HEK293T (cell line): ENCODE measurements at regions not wholly inside any gene's neighbourhood (a gene's known extent, or its start where the extent isn't known, plus 50 kb on each side); places are given as distances from the start of the nearest gene placed in this dataset.

Experiments used
- CTCF ChIA-PET: fragments of 350-600 bp; formaldehyde crosslinking; extraction: SDS; loops from one replicate; lab custom pipeline; 2021; ENCODE audit warnings: antibody characterized with exemption, inconsistent platforms; lab: Yijun Ruan, JAX
- POLR2A ChIA-PET: fragments of 350-600 bp; formaldehyde crosslinking; extraction: SDS; loops from one replicate; lab custom pipeline; 2020; ENCODE audit warnings: antibody characterized with exemption, inconsistent platforms; lab: Yijun Ruan, JAX
- DNase-seq: peaks from one replicate; pipeline ENCODE4 v3.0.0; 2012; ENCODE audit warnings: mixed read lengths; ENCODE audit errors: extremely low spot score
- ARNT ChIP-seq: fragments of 450-650 bp; IDR thresholded peaks from 2 replicates; pipeline ENCODE4 v1.6.1; 2017; ENCODE audit warnings: mild to moderate bottlenecking
- BHLHE40 ChIP-seq: fragments of 450-650 bp; IDR thresholded peaks from 2 replicates; pipeline ENCODE4 v1.6.1; 2016; ENCODE audit warnings: mild to moderate bottlenecking, moderate library complexity, borderline replicate concordance
- CTBP1 ChIP-seq: fragments of 450-650 bp; IDR thresholded peaks from 2 replicates; pipeline ENCODE4 v1.6.1; 2016; ENCODE audit warnings: borderline replicate concordance
- ELF4 ChIP-seq: fragments of 450-650 bp; IDR thresholded peaks from 2 replicates; pipeline ENCODE4 v1.6.1; 2017; ENCODE audit warnings: antibody characterized with exemption
- FOXA1 ChIP-seq: fragments of 450-650 bp; IDR thresholded peaks from 2 replicates; pipeline ENCODE4 v1.6.1; 2016; ENCODE audit warnings: mild to moderate bottlenecking
- FOXK2 ChIP-seq: fragments of 450-650 bp; IDR thresholded peaks from 2 replicates; pipeline ENCODE4 v1.6.1; 2016; ENCODE audit warnings: mild to moderate bottlenecking
- FOXM1 ChIP-seq: fragments of 450-650 bp; IDR thresholded peaks from 2 replicates; pipeline ENCODE4 v1.6.1; 2017; ENCODE audit warnings: mild to moderate bottlenecking, borderline replicate concordance
- HDGF ChIP-seq: fragments of 450-650 bp; IDR thresholded peaks from 2 replicates; pipeline ENCODE4 v1.6.1; 2017; ENCODE audit warnings: antibody characterized with exemption, borderline replicate concordance
- L3MBTL2 ChIP-seq: fragments of 450-650 bp; conservative IDR thresholded peaks from 2 replicates; pipeline ENCODE4 v1.6.1; 2016; ENCODE audit warnings: mild to moderate bottlenecking
- LEF1 ChIP-seq: fragments of 450-650 bp; IDR thresholded peaks from 2 replicates; pipeline ENCODE4 v1.6.1; 2017; ENCODE audit warnings: mild to moderate bottlenecking, borderline replicate concordance
- NFRKB ChIP-seq: fragments of 450-650 bp; IDR thresholded peaks from 2 replicates; pipeline ENCODE4 v1.6.1; 2016; ENCODE audit warnings: mild to moderate bottlenecking, moderate library complexity
- PKNOX1 ChIP-seq: fragments of 450-650 bp; IDR thresholded peaks from 2 replicates; pipeline ENCODE4 v1.6.1; 2016
- SP1 ChIP-seq: fragments of 450-650 bp; IDR thresholded peaks from 2 replicates; pipeline ENCODE4 v1.6.1; 2017
- SUZ12 ChIP-seq: fragments of 450-650 bp; IDR thresholded peaks from 2 replicates; pipeline ENCODE4 v1.6.1; 2016; ENCODE audit warnings: mild to moderate bottlenecking
- TARDBP ChIP-seq: fragments of 450-650 bp; IDR thresholded peaks from 2 replicates; pipeline ENCODE4 v1.6.1; 2016
- ZNF384 ChIP-seq: fragments of 450-650 bp; IDR thresholded peaks from 2 replicates; pipeline ENCODE4 v1.6.1; 2016

DNA sequence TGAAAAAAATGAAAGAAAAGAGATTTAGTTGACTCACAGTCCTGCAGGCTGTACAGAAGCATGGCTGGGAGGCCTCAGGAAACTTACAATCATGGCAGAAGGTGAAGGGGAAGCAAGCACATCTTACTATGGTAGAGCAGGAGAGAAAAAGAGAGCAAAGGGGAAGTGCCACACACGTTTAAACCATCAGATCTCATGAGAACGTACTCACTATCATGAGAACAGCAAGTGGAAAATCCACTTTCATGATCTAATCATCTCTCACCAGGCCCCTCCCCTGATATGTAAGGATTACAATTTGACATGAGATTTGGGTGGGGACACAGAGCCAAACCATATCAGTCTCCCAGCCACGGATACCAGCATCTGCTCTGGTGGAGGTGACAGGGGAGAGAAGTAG, 50.8 kb upstream of the CPOX start:
- no peak for DNase-seq
- POLR2A ChIA-PET, result no interaction called here
- CTCF ChIA-PET, result no interaction called here
- TF ChIP-seq NFRKB, result no peak
- no peak for TF ChIP-seq SUZ12
- no peak for TF ChIP-seq L3MBTL2
- no peak for TF ChIP-seq PKNOX1
- no peak for TF ChIP-seq FOXK2
- TF ChIP-seq ELF4, result no peak
- TF ChIP-seq ZNF384, result no peak
- no peak for TF ChIP-seq HDGF
- TF ChIP-seq LEF1, result no peak
- TF ChIP-seq TARDBP, result no peak
- no peak for TF ChIP-seq CTBP1
- TF ChIP-seq ARNT, result no peak
- TF ChIP-seq FOXM1, result no peak
- no peak for TF ChIP-seq SP1
- TF ChIP-seq FOXA1, result no peak
- no peak for TF ChIP-seq BHLHE40

GRCh38 chr3:98645039-98645438, 51.6 kb upstream of the CPOX start:
- POLR2A ChIA-PET, result no interaction called here
- TF ChIP-seq FOXM1, result no peak
- no peak for TF ChIP-seq LEF1
- no peak for TF ChIP-seq HDGF
- no peak for TF ChIP-seq SP1
- TF ChIP-seq L3MBTL2, result no peak
- no peak for TF ChIP-seq ZNF384
- no peak for TF ChIP-seq FOXA1
- no peak for TF ChIP-seq ARNT
- TF ChIP-seq ELF4, result no peak
- TF ChIP-seq TARDBP, result no peak
- TF ChIP-seq BHLHE40, result no peak
- TF ChIP-seq NFRKB, result no peak
- TF ChIP-seq PKNOX1, result no peak
- no peak for TF ChIP-seq CTBP1
- no peak for TF ChIP-seq SUZ12
- CTCF ChIA-PET, result no interaction called here
- no peak for DNase-seq

GRCh38 chr3:98646680-98647079, 53.3 kb upstream of the CPOX start:
- TF ChIP-seq TARDBP, result no peak
- no peak for TF ChIP-seq NFRKB
- TF ChIP-seq ELF4, result no peak
- ChIA-PET CTCF (no interaction called here), POLR2A (no interaction called here)
- no peak for DNase-seq

DNA sequence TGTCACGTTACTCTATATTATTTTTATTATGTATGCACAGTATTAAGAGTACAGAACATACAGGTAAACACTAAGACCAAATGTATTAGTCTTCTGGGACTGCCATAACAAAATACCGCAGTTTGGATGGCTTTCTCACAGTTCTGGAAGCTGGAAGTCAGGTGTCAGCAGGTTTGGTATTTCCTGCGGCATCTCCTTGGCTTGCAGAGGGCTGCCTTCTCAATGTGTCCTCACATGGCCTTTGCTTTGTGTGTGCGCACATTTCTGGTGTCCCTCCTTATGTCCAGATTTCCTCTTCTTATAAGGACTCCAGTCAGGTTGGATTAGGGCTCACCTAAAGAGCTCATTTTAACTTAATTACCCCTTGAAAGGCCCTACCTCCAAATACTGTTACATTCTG, 53.8 kb upstream of the CPOX start:
- TF ChIP-seq PKNOX1, result no peak
- TF ChIP-seq CTBP1, result no peak
- TF ChIP-seq FOXK2, result no peak
- no peak for TF ChIP-seq FOXA1
- no peak for TF ChIP-seq BHLHE40
- no peak for TF ChIP-seq SUZ12
- TF ChIP-seq ARNT, result no peak
- no peak for TF ChIP-seq HDGF
- no peak for TF ChIP-seq ZNF384
- TF ChIP-seq SP1, result no peak
- TF ChIP-seq FOXM1, result no peak
- no peak for TF ChIP-seq TARDBP
- no peak for TF ChIP-seq L3MBTL2
- TF ChIP-seq LEF1, result no peak
- no peak for TF ChIP-seq NFRKB
- no peak for TF ChIP-seq ELF4
- ChIA-PET CTCF (no interaction called here), POLR2A (no interaction called here)
- no peak for DNase-seq

GRCh38 chr3:98650971-98651779, 57.8 kb upstream of the CPOX start:
- TF ChIP-seq NFRKB, result no peak
- TF ChIP-seq ZNF384, result no peak
- TF ChIP-seq FOXK2, result no peak
- TF ChIP-seq FOXA1, result no peak
- no peak for TF ChIP-seq TARDBP
- TF ChIP-seq FOXM1, result no peak
- TF ChIP-seq SP1, result no peak
- no peak for TF ChIP-seq ELF4
- no peak for TF ChIP-seq SUZ12
- no peak for TF ChIP-seq L3MBTL2
- DNase-seq, result no peak
- CTCF ChIA-PET, result no interaction called here
- POLR2A ChIA-PET, result no interaction called here

- DNase-seq, result no peak
- POLR2A ChIA-PET, result no interaction called here
- CTCF ChIA-PET, result no interaction called here
- TF ChIP-seq FOXK2 (no peak), HDGF (no peak), CTBP1 (no peak), TARDBP (no peak)
Observed at GRCh38 chr3:98651780-98652077, 58.3 kb upstream of the CPOX start.
